22Rv1 (cell line): ENCODE measurements at regions not wholly inside any gene's neighbourhood (a gene's known extent, or its start where the extent isn't known, plus 50 kb on each side); places are given as distances from the start of the nearest gene placed in this dataset.

Experiments used
- H3K27ac ChIP-seq: fragments of 450-650 bp; 2 replicates; pipeline ENCODE4 v1.5.1; 2017
- CTCF ChIP-seq: fragments of 450-650 bp; IDR thresholded peaks from 2 replicates; pipeline ENCODE4 v1.5.1; 2017; ENCODE audit warnings: mild to moderate bottlenecking
- ZFX ChIP-seq: fragments of 450-650 bp; IDR thresholded peaks from 2 replicates; pipeline ENCODE4 v1.6.1; 2017; ENCODE audit warnings: antibody characterized with exemption, borderline replicate concordance

DNA sequence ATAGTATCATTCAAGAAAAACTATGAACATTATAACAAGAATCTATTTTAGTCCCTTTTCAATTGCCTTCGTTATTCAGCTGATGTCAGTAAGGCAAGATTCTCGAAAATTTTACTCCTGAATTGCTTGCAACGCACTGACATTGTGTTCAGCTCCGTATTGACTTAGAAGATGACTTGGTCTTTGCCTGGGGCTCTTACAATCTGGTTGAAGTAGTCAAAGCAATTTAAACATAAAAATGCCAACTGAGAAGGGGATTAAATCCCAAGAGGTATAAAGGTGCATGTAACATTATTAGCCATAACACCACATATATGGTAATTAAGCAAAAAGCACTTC is 507.1 kb downstream of the CENPC start:
- TF ChIP-seq CTCF (no peak), ZFX (no peak)
- no peak overlapping the region for H3K27ac ChIP-seq

DNA sequence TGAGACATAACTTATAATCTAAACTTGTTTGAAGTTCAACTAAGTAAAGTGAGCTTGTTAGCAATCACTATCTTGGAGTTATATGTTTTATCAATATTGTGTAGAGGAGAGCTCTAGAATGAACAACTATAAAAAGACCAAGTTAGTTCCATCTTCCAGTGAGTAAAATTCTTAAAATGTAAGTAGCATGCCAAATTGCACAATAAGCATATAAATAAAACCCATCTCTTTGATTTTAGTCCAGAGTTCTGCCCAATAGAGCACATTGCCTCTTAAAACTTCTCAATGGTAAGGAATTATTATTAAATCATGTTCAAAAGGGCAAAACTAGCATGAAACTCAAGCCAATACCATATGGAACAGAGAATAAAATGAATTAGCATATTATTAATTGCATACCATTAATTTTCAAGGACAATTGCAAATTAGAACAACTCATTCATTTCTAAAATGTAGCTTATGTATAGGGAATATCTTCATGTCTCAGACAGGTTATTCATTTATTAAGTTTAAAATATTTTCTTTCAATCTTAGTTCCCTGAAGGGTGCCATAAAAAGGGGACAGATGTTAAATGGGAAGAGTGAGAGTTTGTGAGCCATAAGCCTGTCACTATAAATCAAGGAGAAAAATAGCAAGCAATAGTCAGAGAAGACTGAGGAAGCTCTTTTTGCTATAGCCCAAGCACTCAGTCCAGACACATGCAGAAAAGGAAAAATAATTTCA is 507.6 kb downstream of the CENPC start:
- TF ChIP-seq CTCF: no peak
- no peak for TF ChIP-seq ZFX
- H3K27ac ChIP-seq: no peak overlapping the region

DNA sequence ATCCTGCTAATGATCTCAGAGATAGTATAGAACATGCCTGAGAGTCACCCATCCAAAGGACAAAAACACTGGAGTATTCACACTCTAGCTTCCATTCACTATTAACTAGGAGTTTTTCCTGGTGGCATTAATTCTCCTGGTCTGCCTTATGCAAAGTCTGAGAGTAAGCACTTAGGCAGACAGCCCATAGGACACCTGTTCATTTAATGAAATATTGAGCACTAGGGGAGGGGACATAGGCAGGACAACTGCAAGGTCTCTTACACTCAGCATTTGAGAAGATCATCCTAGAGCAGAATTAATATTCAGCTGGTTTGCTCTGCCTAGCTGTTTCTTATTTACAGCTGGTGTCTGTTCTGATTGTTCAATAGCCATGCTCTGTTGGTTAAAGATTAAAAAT is 508.5 kb downstream of the CENPC start:
- TF ChIP-seq ZFX (no peak), CTCF (no peak)
- no peak overlapping the region for H3K27ac ChIP-seq

DNA sequence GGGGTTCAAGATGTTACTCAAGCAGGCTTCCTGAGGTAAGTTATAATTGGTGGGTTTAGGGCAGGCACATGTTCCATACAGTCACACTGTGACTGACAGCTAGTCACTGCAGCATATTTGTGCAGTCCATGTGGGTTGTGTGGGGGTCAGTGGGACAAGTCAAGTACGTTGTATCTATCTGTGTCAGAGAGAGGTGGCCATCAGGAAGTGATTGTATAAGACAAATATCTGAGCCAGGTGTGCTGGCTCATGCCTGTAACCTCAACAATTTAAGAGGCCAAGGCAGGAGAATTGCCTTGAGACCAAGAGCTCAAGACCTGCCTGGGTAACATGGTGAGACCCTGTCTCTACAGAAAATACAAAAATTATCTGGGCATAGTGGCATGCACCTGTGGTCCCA is 509.3 kb downstream of the CENPC start:
- no peak for TF ChIP-seq ZFX
- TF ChIP-seq CTCF: no peak
- no peak overlapping the region for H3K27ac ChIP-seq

GRCh38 chr4:67035501-67035900 is 509.8 kb downstream of the CENPC start:
- no peak overlapping the region for H3K27ac ChIP-seq
- no peak for TF ChIP-seq ZFX
- no peak for TF ChIP-seq CTCF

- TF ChIP-seq ZFX (no peak), CTCF (no peak)
- no peak overlapping the region for H3K27ac ChIP-seq
Observed at GRCh38 chr4:67030636-67031035, 514.7 kb downstream of the CENPC start.

- TF ChIP-seq ZFX: no peak
- TF ChIP-seq CTCF: no peak
- no peak overlapping the region for H3K27ac ChIP-seq
Observed at GRCh38 chr4:67020438-67020797, 524.9 kb downstream of the CENPC start.
